ENCODE measurements at regions not wholly inside any gene's neighbourhood (a gene's known extent, or its start where the extent isn't known, plus 50 kb on each side); places are given as distances from the start of the nearest gene placed in this dataset.

DNA sequence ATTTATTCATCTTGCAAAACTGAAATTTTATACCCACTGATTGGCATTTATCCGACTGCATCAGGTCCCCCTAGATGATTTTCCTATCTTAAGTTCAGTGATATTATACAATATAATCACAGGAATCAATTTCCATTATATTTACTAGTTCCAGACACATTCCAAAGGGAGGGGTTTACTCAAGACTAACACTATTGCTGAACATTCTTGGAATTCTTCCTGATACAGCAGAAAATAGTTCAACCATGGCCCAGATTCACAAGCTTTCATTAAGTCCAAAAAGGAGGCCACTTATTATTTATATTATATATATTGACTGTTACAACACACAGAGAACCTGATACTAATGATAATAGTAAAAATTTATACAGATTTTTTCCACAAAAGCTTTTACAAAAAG, 2353.6 kb downstream of the PCDH7 start:
- TF ChIP-seq CTCF (IDR thresholded peaks at IDR 0.05; ENCODE audit: borderline replicate concordance, extremely low read depth, insufficient read depth): no peak
- DNase-seq (peak in 2 of 5 donors; percentile 69 to 76), FAIRE-seq (no peak)
- intact Hi-C loops (cut with DNase I): no loop called here
- no peak overlapping the region for H3K4me3 ChIP-seq (ENCODE audit: low read length in 3 of 3)
- no peaks in the 10 kb centered on the region for H3K27me3 ChIP-seq (ENCODE audit: control insufficient read depth, insufficient read depth, low read length)
- peaks cover 0 to 12% (median 12%) of the 10 kb centered on the region in 3 donors for H3K4me1 ChIP-seq (ENCODE audit: control insufficient read depth in 2 of 3, insufficient read depth in 2 of 3, low read depth in 1 of 3, low read length in 3 of 3)
- H3K9ac ChIP-seq (ENCODE audit: low read length in 3 of 3): no peak overlapping the region
- no peaks in the 10 kb centered on the region for H3K9me3 ChIP-seq (ENCODE audit: control insufficient read depth in 2 of 3, insufficient read depth in 1 of 3, low read length in 3 of 3)
- H3K36me3 ChIP-seq (ENCODE audit: control insufficient read depth in 2 of 3, insufficient read depth in 3 of 3, low read length in 3 of 3): no peaks in the 10 kb centered on the region
- H3K27ac ChIP-seq (ENCODE audit: low read depth in 2 of 2, low read length in 2 of 2): no peak overlapping the region

DNA sequence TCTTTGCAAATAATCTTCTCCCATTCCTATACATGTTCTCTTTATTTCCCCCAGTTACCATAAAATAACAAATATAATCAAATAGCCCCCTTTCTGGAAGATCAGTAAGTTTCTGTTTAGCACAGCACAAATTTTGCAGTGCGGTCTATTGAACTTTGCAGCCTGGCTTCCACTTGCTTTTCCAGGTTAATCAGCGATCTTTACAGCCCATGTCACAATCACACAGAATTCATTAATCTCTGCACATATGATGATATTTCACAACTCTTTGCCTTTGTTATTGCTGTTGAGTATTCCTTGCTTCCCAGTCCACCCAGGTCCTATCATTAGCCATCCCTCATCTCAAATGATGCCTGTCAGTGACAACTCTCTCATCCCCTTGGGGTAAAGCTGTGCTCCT, 2358.0 kb downstream of the PCDH7 start:
- no peak for FAIRE-seq
- Histone ChIP-seq H3K9ac (ENCODE audit: low read length in 3 of 3) (no peak overlapping the region), H3K36me3 (ENCODE audit: control insufficient read depth in 2 of 3, insufficient read depth in 3 of 3, low read length in 3 of 3) (no peaks in the 10 kb centered on the region), H3K27me3 (ENCODE audit: control insufficient read depth, insufficient read depth, low read length) (no peaks in the 10 kb centered on the region), H3K4me3 (ENCODE audit: low read length in 3 of 3) (no peak overlapping the region), H3K9me3 (ENCODE audit: control insufficient read depth in 2 of 3, insufficient read depth in 1 of 3, low read length in 3 of 3) (no peaks in the 10 kb centered on the region), H3K4me1 (ENCODE audit: control insufficient read depth in 2 of 3, insufficient read depth in 2 of 3, low read depth in 1 of 3, low read length in 3 of 3) (peaks cover 0 to 10% (median 7%) of the 10 kb centered on the region in 3 donors), H3K27ac (ENCODE audit: low read depth in 2 of 2, low read length in 2 of 2) (peak overlapping the region in 1 of 2 donors; percentile 20)
- TF ChIP-seq CTCF (IDR thresholded peaks at IDR 0.05; ENCODE audit: borderline replicate concordance, extremely low read depth, insufficient read depth): no peak
- intact Hi-C loops (cut with DNase I): no loop called here
- DNase-seq: no peak

- no peaks in the 10 kb centered on the region for H3K36me3 ChIP-seq (ENCODE audit: control insufficient read depth in 2 of 3, insufficient read depth in 3 of 3, low read length in 3 of 3)
- no peak overlapping the region for H3K27ac ChIP-seq (ENCODE audit: low read depth in 2 of 2, low read length in 2 of 2)
- peaks cover 0 to 5% (median 0%) of the 10 kb centered on the region in 3 donors for H3K4me1 ChIP-seq (ENCODE audit: control insufficient read depth in 2 of 3, insufficient read depth in 2 of 3, low read depth in 1 of 3, low read length in 3 of 3)
- no peak overlapping the region for H3K4me3 ChIP-seq (ENCODE audit: low read length in 3 of 3)
- DNase-seq (no peak), FAIRE-seq (no peak)
- no peak for TF ChIP-seq CTCF (IDR thresholded peaks at IDR 0.05; ENCODE audit: borderline replicate concordance, extremely low read depth, insufficient read depth)
- H3K27me3 ChIP-seq (ENCODE audit: control insufficient read depth, insufficient read depth, low read length): no peaks in the 10 kb centered on the region
- intact Hi-C loops (cut with DNase I): no loop called here
- no peak overlapping the region for H3K9ac ChIP-seq (ENCODE audit: low read length in 3 of 3)
- no peaks in the 10 kb centered on the region for H3K9me3 ChIP-seq (ENCODE audit: control insufficient read depth in 2 of 3, insufficient read depth in 1 of 3, low read length in 3 of 3)
Observed at GRCh38 chr4:33080275-33080674, 2360.1 kb downstream of the PCDH7 start.

DNA sequence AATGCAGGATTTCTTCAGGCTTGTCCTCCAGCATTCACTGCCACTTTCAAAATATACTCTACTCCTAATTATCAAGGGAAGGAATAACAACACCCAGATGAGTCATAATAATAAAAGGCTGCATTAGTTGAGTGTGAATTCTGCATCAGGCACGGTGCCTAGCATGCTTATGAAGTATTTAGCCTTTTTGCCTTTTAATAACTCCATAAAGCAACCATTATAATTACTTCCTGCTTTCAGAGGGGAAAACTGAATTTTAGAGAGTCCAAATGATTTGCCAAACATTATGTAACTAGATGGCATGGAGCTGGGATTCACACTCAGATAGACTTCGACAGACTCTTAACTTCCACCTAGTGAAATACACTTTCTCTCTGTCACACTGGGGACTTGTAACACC, 2365.5 kb downstream of the PCDH7 start:
- Histone ChIP-seq H3K27ac (ENCODE audit: low read depth in 2 of 2, low read length in 2 of 2) (no peak overlapping the region), H3K4me1 (ENCODE audit: control insufficient read depth in 2 of 3, insufficient read depth in 2 of 3, low read depth in 1 of 3, low read length in 3 of 3) (no peaks in the 10 kb centered on the region), H3K36me3 (ENCODE audit: control insufficient read depth in 2 of 3, insufficient read depth in 3 of 3, low read length in 3 of 3) (no peaks in the 10 kb centered on the region), H3K9ac (ENCODE audit: low read length in 3 of 3) (no peak overlapping the region), H3K4me3 (ENCODE audit: low read length in 3 of 3) (no peak overlapping the region), H3K9me3 (ENCODE audit: control insufficient read depth in 2 of 3, insufficient read depth in 1 of 3, low read length in 3 of 3) (no peaks in the 10 kb centered on the region), H3K27me3 (ENCODE audit: control insufficient read depth, insufficient read depth, low read length) (no peaks in the 10 kb centered on the region)
- DNase-seq (no peak), FAIRE-seq (no peak)
- no peak for TF ChIP-seq CTCF (IDR thresholded peaks at IDR 0.05; ENCODE audit: borderline replicate concordance, extremely low read depth, insufficient read depth)
- intact Hi-C loops (cut with DNase I): no loop called here

Measured in kidney (tissue), 13 donors.